ENCODE measurements at regions not wholly inside any gene's neighbourhood (a gene's known extent, or its start where the extent isn't known, plus 50 kb on each side); places are given as distances from the start of the nearest gene placed in this dataset.

DNA sequence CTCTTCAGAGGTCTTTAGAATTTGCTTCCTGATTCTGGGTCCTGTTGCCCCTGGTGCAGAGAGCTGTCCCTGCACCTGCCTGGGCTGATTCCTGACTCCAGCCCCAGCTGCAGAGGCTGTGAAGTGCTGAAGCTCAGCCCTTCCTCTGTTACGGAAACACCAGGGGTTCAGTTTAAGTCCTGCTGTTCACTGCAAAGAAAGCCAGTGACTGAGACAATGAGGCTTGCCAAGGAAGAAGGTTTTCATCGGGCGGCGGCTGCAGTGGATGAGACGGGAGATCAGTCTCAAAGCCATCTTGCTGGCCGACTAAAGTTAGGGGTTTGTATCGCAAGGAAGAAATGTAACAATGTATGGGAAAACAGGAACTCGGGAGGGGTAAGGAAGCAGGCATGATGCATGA, 142.4 kb upstream of the ZNF236 start:
- H3K9me3 ChIP-seq (replicated peaks in 1 of 3): no peaks in the 10 kb centered on the region
- H3K4me1 ChIP-seq (replicated peaks in 1 of 2): no peaks in the 10 kb centered on the region
- H3K36me3 ChIP-seq (replicated peaks in 1 of 2): no peaks in the 10 kb centered on the region
- H3K27me3 ChIP-seq: no peaks in the 10 kb centered on the region
- 73 to 77% (median 73%) methylated on average over 8 of the region's 8 CpGs for WGBS, 4 donors
- H3K4me3 ChIP-seq: no peak overlapping the region
- intact Hi-C loops (cut with DNase I): no loop called here
- TF ChIP-seq POLR2A (IDR thresholded peaks at IDR 0.05): no peak
- TF ChIP-seq, protein P1, sequence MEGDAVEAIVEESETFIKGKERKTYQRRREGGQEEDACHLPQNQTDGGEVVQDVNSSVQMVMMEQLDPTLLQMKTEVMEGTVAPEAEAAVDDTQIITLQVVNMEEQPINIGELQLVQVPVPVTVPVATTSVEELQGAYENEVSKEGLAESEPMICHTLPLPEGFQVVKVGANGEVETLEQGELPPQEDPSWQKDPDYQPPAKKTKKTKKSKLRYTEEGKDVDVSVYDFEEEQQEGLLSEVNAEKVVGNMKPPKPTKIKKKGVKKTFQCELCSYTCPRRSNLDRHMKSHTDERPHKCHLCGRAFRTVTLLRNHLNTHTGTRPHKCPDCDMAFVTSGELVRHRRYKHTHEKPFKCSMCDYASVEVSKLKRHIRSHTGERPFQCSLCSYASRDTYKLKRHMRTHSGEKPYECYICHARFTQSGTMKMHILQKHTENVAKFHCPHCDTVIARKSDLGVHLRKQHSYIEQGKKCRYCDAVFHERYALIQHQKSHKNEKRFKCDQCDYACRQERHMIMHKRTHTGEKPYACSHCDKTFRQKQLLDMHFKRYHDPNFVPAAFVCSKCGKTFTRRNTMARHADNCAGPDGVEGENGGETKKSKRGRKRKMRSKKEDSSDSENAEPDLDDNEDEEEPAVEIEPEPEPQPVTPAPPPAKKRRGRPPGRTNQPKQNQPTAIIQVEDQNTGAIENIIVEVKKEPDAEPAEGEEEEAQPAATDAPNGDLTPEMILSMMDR (IDR thresholded peaks at IDR 0.05): no peak
- H3K27ac ChIP-seq: no peak overlapping the region
- DNase-seq: peak in 1 of 7 donors; percentile 33

DNA sequence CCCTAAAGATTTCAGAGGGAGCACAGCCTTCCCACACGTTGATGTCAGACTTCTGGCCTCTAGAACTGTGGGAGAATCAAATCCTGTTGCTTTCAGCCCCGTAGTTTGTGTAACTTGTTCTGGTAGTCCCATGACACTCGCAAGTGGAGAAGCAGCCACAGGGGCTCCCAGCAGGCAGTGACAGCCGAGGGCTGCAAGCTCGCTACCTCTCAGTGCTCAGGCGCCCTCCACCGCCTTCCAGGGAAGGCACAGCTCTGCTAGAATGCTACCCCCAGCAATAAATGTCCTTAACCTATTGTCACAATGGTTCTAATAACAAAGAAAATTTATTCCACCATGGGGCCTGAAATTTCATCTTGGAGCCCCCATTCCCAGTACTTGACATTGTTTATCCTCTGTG, 143.1 kb upstream of the ZNF236 start:
- no peaks in the 10 kb centered on the region for H3K27me3 ChIP-seq
- H3K27ac ChIP-seq: no peak overlapping the region
- 80 to 89% (median 84%) methylated on average over 6 to 7 of the region's 7 CpGs for WGBS, 4 donors
- intact Hi-C loops (cut with DNase I): no loop called here
- H3K9me3 ChIP-seq (replicated peaks in 1 of 3): no peaks in the 10 kb centered on the region
- no peak overlapping the region for H3K4me3 ChIP-seq
- no peaks in the 10 kb centered on the region for H3K36me3 ChIP-seq (replicated peaks in 1 of 2)
- DNase-seq: peak in 1 of 7 donors; percentile 29
- TF ChIP-seq, protein P1 (IDR thresholded peaks at IDR 0.05): no peak
- TF ChIP-seq POLR2A (IDR thresholded peaks at IDR 0.05): no peak
- no peaks in the 10 kb centered on the region for H3K4me1 ChIP-seq (replicated peaks in 1 of 2)

DNA sequence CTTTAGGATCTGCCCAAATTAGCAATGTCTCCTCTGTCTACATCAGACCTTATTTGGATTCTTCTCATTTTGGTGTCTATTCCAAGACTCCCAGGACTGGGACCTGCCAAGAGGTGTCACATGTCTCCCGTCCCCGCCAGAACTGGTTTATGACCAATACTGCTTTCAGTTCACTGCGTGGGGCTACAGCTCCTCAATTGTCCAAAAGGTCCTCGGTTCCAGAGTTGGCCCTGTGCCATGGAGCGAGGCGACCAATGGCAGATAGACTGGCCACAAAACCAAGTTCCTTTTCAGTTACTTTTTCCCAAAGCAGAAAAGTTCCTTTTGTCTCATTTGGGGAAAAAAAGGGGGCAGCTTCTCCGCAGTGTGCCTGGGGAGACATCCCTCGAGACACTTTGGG, 144.1 kb upstream of the ZNF236 start:
- H3K4me3 ChIP-seq: no peak overlapping the region
- DNase-seq: peak in 1 of 7 donors; percentile 53
- no peaks in the 10 kb centered on the region for H3K27me3 ChIP-seq
- TF ChIP-seq, protein P1 (IDR thresholded peaks at IDR 0.05): no peak
- TF ChIP-seq POLR2A (IDR thresholded peaks at IDR 0.05): no peak
- no peaks in the 10 kb centered on the region for H3K9me3 ChIP-seq (replicated peaks in 1 of 3)
- H3K36me3 ChIP-seq (replicated peaks in 1 of 2): no peaks in the 10 kb centered on the region
- H3K4me1 ChIP-seq (replicated peaks in 1 of 2): no peaks in the 10 kb centered on the region
- intact Hi-C loops (cut with DNase I): no loop called here
- 71 to 78% (median 76%) methylated on average over 8 of the region's 8 CpGs for WGBS, 4 donors
- H3K27ac ChIP-seq: no peak overlapping the region

DNA sequence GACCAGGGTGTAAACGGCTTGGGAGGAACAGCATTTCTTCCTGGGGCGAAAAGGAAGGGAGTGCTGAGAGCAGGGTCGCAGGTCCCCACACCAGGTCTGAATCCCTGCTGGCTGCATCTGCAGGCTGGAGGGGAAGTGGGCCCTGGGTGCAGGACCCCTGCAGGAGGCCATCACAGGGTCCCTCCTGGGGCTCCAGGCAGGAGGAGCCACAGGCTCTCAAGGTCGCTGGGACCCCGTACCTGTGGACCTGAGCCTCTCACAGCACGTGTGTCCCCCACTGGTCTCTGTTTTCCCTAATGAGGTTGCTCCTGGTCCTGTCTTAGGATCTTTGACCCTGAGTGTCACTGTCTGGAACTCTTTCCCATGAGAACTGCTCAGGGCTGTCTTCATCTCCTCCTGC, 147.8 kb upstream of the ZNF236 start:
- Histone ChIP-seq H3K36me3 (replicated peaks in 1 of 2) (no peaks in the 10 kb centered on the region), H3K9me3 (replicated peaks in 1 of 3) (no peaks in the 10 kb centered on the region), H3K27ac (no peak overlapping the region), H3K4me3 (no peak overlapping the region), H3K4me1 (replicated peaks in 1 of 2) (no peaks in the 10 kb centered on the region), H3K27me3 (no peaks in the 10 kb centered on the region)
- TF ChIP-seq POLR2A (IDR thresholded peaks at IDR 0.05): no peak
- TF ChIP-seq, protein P1 (IDR thresholded peaks at IDR 0.05): no peak
- intact Hi-C loops (cut with DNase I): loop anchor here in 1 of 2 donors (5.0 kb wide), 1 partner anchor 52 kb away; no protein-coding TSS in a partner anchor
- peak in 1 of 7 donors; percentile 2 for DNase-seq
- WGBS, 4 donors: 65 to 75% (median 72%) methylated on average over 4 to 6 of the region's 6 CpGs

All from adrenal gland (tissue), 9 donors.